Transverse colon (tissue), 4 donors: ENCODE measurements at regions not wholly inside any gene's neighbourhood (a gene's known extent, or its start where the extent isn't known, plus 50 kb on each side); places are given as distances from the start of the nearest gene placed in this dataset.

ENCODE experiments used
- POLR2A ChIP-seq: fragments of 450-650 bp; IDR thresholded peaks from one replicate; pipeline ENCODE4 v1.6.1; 2016; ENCODE audit warnings: antibody characterized with exemption, mild to moderate bottlenecking, moderate library complexity
- POLR2AphosphoS5 ChIP-seq, 3 donors: sonication (generic); formaldehyde crosslinking; IDR thresholded peaks; one replicate each; pipeline ENCODE4 v1.6.1; 2016; ENCODE audit warnings: antibody characterized with exemption in 3 of 3
- TF ChIP-seq, protein P1 (sequence below), 5 experiments: fragments of 200-600 bp in 3 of 5; fragments of 450-650 bp in 2 of 5; sonication (generic) in 3 of 5; IDR thresholded peaks; 1 replicate in 2 of 5; 2 replicates in 3 of 5; pipeline ENCODE4 v1.5.1; 2016 to 2017; ENCODE audit warnings: antibody characterized with exemption in 5 of 5, inconsistent platforms in 3 of 5, mild to moderate bottlenecking in 2 of 5, moderate library complexity in 1 of 5

GRCh38 chr12:45582986-45583659, 146.4 kb upstream of the ARID2 start:
- TF ChIP-seq, protein P1, sequence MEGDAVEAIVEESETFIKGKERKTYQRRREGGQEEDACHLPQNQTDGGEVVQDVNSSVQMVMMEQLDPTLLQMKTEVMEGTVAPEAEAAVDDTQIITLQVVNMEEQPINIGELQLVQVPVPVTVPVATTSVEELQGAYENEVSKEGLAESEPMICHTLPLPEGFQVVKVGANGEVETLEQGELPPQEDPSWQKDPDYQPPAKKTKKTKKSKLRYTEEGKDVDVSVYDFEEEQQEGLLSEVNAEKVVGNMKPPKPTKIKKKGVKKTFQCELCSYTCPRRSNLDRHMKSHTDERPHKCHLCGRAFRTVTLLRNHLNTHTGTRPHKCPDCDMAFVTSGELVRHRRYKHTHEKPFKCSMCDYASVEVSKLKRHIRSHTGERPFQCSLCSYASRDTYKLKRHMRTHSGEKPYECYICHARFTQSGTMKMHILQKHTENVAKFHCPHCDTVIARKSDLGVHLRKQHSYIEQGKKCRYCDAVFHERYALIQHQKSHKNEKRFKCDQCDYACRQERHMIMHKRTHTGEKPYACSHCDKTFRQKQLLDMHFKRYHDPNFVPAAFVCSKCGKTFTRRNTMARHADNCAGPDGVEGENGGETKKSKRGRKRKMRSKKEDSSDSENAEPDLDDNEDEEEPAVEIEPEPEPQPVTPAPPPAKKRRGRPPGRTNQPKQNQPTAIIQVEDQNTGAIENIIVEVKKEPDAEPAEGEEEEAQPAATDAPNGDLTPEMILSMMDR (IDR thresholded peaks at IDR 0.05): no peak
- TF ChIP-seq POLR2A (no peak), POLR2AphosphoS5 (IDR thresholded peaks at IDR 0.05) (no peak)
